Stimulated activated CD8-positive, alpha-beta memory T cell treated with anti-CD3 and anti-CD28 coated beads, Interleukin-2, amount 100 ng/mL, for 48 hours (primary cell): ENCODE measurements at regions not wholly inside any gene's neighbourhood (a gene's known extent, or its start where the extent isn't known, plus 50 kb on each side); places are given as distances from the start of the nearest gene placed in this dataset.
"Not testable (repeated sequence)": the region's sequence is repeated elsewhere in the genome, so short reads cannot be mapped to it uniquely, and the experiment has no call there.

Experiments used
- DNase-seq, 2 donors: peaks; one replicate each; pipeline ENCODE4 v3.0.0-alpha.2; 2020; ENCODE audit warnings: low read depth in 2 of 2

GRCh38 chr4:77505275-77505957 lies 100.2 kb upstream of the CXCL13 start:
- no peak for DNase-seq

GRCh38 chr4:77505958-77506319 lies 99.7 kb upstream of the CXCL13 start:
- DNase-seq: no peak

DNA sequence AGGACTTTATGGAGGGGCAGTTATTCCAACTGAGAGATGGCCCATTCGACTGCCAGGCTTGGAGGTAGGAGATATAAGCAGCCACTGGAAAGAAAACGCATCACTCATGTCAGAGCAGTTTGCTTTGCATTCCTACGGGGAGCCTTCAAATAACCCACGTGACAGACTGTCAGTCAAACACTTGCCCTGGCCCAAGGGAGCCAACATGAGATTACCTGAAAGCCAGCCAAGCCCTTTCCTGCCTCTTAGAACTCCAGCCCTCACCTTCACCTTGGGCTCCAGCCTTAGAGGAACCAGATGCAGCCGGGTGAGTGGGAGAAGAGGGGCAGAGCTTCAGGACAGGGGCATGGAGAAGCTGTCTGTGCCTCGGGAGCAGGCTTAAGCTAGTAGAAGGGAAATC lies 95.3 kb upstream of the CXCL13 start:
- no peak for DNase-seq

GRCh38 chr4:77525538-77525937 lies 80.1 kb upstream of the CXCL13 start:
- no peak for DNase-seq

DNA sequence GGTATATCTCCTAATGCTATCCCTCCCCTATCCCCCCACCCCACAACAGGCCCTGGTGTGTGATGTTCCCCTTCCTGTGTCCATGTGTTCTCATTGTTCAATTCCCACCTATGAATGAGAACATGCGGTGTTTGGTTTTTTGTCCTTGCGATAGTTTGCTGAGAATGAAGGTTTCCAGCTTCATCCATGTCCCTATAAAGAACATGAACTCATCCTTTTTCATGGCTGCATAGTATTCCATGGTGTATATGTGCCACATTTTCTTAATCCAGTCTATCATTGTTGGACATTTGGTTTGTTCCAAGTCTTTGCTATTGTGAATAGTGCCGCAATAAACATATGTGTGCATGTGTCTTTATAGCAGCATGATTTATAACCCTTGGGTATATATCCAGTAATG lies 77.7 kb upstream of the CXCL13 start:
- not testable (repeated sequence) for DNase-seq

GRCh38 chr4:77538144-77538543 lies 67.5 kb upstream of the CXCL13 start:
- DNase-seq: no peak

GRCh38 chr4:77538574-77539157 lies 67.0 kb upstream of the CXCL13 start:
- DNase-seq: no peak
